Rectal smooth muscle tissue (tissue), 1 donor: ENCODE measurements at regions not wholly inside any gene's neighbourhood (a gene's known extent, or its start where the extent isn't known, plus 50 kb on each side); places are given as distances from the start of the nearest gene placed in this dataset.
"Not testable (repeated sequence)": the region's sequence is repeated elsewhere in the genome, so short reads cannot be mapped to it uniquely, and the experiment has no call there.

Experiments used
- H3K27ac ChIP-seq: one replicate; pipeline ENCODE4 v1.7.0; 2013; ENCODE audit warnings: low read depth, low read length, inconsistent platforms
- H3K27me3 ChIP-seq: one replicate; pipeline ENCODE4 v1.7.0; 2013; ENCODE audit warnings: low read length; ENCODE audit not compliant: control insufficient read depth, insufficient read depth
- H3K36me3 ChIP-seq: one replicate; pipeline ENCODE4 v1.7.0; 2013; ENCODE audit warnings: low read length; ENCODE audit not compliant: control insufficient read depth, insufficient read depth
- H3K4me1 ChIP-seq: one replicate; pipeline ENCODE4 v1.7.0; 2013; ENCODE audit warnings: low read length; ENCODE audit not compliant: control insufficient read depth, insufficient read depth
- H3K4me3 ChIP-seq: one replicate; pipeline ENCODE4 v1.7.0; 2013; ENCODE audit warnings: low read length
- H3K9ac ChIP-seq: one replicate; pipeline ENCODE4 v1.7.0; 2013; ENCODE audit warnings: low read length

DNA sequence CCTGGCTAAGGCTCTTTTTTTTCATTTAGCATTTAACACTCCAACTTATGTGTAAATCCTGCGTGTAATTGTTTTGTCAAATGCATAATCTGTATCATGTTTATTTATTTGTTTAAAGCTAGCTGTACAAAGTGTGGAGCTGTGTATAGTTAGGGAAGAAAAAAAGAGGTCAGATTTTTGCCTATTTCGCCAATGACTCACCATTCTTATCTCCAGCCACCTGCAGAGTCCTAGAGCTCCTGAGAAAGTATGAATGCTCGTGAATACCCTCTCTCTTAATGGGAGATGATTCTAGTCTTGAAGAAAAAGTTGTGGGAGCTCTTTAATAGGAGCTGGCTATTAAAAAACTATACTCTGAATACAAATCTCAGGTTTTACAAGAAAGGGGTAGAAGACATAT lies 778.8 kb upstream of the SLITRK5 start:
- no peaks in the 10 kb centered on the region for H3K27me3 ChIP-seq
- H3K4me3 ChIP-seq, result no peak overlapping the region
- H3K4me1 ChIP-seq, result no peaks in the 10 kb centered on the region
- no peaks in the 10 kb centered on the region for H3K36me3 ChIP-seq
- no peak overlapping the region for H3K9ac ChIP-seq
- H3K27ac ChIP-seq, result no peak overlapping the region

DNA sequence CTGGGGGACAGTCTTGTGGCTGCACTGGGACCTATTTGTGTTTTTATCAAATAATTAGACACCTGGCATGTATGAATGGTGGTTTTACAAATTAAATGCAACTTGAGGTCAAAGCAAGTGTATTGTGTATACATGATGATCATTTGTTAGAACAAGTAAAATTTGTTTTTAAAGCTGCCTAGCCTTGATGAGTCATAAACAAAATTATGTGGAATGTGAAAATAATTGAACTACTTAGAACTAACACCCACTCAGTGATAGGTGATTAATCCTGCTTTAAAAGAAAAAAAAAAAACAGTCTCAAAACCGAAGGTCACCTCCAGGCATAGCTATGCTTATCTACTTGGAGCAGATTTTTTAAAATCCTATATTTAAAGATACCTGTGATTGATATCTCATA lies 770.3 kb upstream of the SLITRK5 start:
- no peaks in the 10 kb centered on the region for H3K27me3 ChIP-seq
- H3K9ac ChIP-seq, result no peak overlapping the region
- H3K4me1 ChIP-seq, result no peaks in the 10 kb centered on the region
- no peak overlapping the region for H3K27ac ChIP-seq
- H3K4me3 ChIP-seq, result no peak overlapping the region
- H3K36me3 ChIP-seq, result no peaks in the 10 kb centered on the region

DNA sequence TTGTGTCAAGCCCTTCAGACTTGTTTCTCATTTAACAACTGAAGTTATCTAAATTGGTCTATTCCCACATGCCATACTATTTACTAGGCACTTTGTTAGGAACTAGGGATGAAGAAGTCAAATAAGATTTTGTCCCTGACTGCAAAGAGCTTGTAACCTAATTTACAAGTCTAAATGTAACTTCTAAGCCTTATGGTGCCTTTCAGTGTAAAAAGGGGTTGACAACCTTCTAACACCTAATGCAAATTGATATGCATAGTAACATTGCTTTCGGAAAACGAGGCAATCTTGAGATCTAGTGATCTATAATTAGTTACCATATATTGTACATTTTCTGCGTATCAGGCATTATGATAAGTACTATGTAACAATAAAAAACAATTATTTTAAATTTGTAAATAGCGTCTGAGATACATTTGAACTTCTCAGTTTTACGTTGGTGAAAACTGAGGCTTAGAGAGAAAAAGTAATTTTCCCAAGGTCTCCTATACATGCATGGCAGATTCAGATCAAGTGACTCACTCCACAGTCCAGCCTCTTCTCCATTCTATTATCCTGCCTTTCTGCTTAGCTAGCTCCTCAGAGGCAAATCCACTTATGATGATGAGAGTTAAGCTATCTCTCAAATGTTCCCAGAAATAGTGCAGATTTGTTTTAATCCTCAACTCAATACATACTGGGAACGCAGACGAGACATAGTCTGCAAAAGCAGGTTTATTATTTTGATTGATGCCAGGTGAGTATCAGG lies 764.9 kb upstream of the SLITRK5 start:
- Histone ChIP-seq H3K27ac (no peak overlapping the region), H3K4me3 (no peak overlapping the region), H3K36me3 (no peaks in the 10 kb centered on the region), H3K4me1 (no peaks in the 10 kb centered on the region), H3K9ac (no peak overlapping the region), H3K27me3 (no peaks in the 10 kb centered on the region)

DNA sequence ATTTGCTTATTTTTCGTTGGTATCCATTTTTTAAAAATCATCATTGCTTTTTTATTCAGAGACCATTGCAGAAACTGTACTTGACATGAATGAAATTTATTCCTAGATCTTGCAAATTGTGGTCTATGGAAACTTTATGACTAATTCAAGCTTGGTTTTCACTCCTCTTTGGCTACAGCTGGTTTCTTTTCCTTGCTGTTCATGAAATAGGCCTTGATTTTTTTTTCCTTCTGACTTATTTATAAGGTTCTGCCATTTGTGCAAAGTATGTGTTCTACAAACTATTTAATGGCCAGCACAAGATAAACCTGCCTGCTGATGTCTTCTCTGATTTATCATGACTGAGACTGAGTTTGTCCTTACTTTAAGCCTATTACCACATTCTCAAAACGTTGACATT lies 764.0 kb upstream of the SLITRK5 start:
- no peak overlapping the region for H3K27ac ChIP-seq
- H3K27me3 ChIP-seq, result no peaks in the 10 kb centered on the region
- no peak overlapping the region for H3K4me3 ChIP-seq
- H3K9ac ChIP-seq, result no peak overlapping the region
- no peaks in the 10 kb centered on the region for H3K4me1 ChIP-seq
- no peaks in the 10 kb centered on the region for H3K36me3 ChIP-seq

DNA sequence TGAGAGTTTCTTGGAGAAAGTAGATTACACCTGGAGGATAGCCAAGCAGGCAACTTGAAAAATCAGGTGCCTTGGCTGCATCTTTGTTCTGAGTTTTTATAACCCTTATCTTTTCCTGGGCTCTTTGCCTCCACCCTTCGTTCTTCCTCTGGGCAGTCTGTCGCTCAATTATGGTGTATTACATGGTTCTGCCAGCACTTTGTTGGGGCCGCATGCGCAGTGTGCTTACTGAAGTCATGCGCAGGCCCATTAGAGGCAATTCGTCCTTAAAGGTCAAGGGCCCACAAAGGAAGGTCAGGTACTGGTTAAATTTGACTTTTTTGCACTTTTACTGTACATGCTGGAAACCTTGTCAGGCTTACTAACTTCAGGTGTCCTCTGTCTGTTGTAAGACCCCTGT lies 761.9 kb upstream of the SLITRK5 start:
- H3K27ac ChIP-seq, result no peak overlapping the region
- no peak overlapping the region for H3K9ac ChIP-seq

DNA sequence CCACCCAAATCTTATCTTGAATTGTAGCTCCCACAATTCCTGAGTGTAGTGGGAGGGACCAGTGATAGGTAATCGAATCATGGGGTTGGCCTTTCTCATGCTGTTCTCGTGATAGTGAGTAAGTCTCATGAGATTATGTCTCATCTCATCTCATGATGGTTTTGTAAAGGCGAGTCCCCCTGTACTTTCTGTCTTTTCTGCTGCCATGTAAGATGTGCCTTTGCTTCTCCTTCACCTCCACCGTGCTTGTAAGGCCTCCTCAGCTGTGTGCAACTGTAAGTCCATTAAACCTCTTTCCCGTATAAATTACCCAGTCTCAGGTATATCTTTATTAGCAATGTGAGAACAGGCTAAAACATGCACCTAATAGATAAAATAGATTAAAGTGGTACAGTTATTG lies 756.4 kb upstream of the SLITRK5 start:
- Histone ChIP-seq H3K27ac (no peak overlapping the region), H3K27me3 (no peaks in the 10 kb centered on the region), H3K4me3 (no peak overlapping the region), H3K36me3 (no peaks in the 10 kb centered on the region), H3K9ac (no peak overlapping the region), H3K4me1 (no peaks in the 10 kb centered on the region)

More for the DNA sequence above, 761.9 kb upstream of the SLITRK5 start:
- Histone ChIP-seq H3K4me1 (no peaks in the 10 kb centered on the region), H3K27me3 (no peaks in the 10 kb centered on the region), H3K36me3 (no peaks in the 10 kb centered on the region), H3K4me3 (no peak overlapping the region)

DNA sequence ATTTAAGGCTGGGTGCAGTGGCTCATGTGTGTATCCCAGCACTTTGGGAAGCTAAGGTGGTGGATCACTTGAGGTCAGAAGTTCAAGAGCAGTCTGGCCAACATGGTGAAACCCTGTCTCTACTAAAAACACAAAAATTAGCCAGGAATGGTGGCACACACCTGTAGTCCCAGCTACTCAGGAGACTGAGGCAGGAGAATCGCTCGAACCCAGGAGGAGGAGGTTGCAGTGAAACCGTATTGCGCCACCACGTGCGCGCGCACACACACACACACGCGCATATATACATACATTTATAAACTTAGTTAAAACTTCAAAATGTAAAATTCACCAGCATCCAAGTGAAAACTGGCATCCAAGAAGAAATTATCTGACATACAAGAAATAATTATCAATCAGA lies 753.7 kb upstream of the SLITRK5 start:
- H3K36me3 ChIP-seq, H3K9ac ChIP-seq, H3K4me1 ChIP-seq, H3K27ac ChIP-seq, H3K4me3 ChIP-seq, H3K27me3 ChIP-seq: not testable (repeated sequence)

DNA sequence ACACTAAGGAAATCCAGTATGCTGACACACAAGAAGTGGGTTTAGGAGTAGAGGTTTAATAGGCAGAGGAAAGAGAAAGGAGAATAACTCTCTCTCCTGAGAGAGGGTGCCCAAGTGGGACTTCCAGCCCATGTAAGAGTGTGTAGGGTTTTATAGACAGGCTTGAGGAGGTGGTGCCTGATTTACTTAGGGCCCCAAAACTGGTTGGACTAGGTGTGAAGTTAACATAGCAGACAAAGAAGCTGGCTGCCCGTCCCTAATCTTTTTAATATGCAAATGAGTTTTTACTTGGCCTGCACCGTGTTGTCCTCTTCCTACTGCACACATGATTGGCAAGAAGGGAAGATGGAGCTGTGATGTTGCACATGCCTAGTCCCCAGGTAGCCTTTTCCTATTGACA lies 752.5 kb upstream of the SLITRK5 start:
- H3K4me3 ChIP-seq, result no peak overlapping the region
- no peaks in the 10 kb centered on the region for H3K27me3 ChIP-seq
- no peak overlapping the region for H3K27ac ChIP-seq
- no peak overlapping the region for H3K9ac ChIP-seq
- H3K4me1 ChIP-seq, result no peaks in the 10 kb centered on the region
- H3K36me3 ChIP-seq, result no peaks in the 10 kb centered on the region

DNA sequence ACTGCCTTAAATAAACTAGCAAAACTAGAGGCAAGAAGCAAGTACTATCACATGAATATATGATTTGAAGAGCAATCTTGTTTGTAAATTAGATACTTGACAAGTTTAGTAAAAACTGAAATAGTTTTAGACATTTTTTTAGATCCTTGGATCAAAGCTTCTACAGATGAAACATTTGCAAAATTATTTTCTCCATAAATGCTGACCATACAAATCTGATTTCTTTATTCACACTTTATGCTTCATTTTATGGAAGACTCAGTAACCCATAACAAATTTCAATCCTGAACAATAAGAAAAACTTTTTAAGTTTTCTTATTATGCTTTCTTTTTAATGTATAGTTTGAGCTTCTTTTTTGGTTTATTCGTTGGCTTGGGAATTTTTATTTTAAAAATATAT lies 750.2 kb upstream of the SLITRK5 start:
- Histone ChIP-seq H3K4me3 (no peak overlapping the region), H3K36me3 (no peaks in the 10 kb centered on the region), H3K27me3 (no peaks in the 10 kb centered on the region), H3K4me1 (no peaks in the 10 kb centered on the region), H3K9ac (no peak overlapping the region), H3K27ac (no peak overlapping the region)

DNA sequence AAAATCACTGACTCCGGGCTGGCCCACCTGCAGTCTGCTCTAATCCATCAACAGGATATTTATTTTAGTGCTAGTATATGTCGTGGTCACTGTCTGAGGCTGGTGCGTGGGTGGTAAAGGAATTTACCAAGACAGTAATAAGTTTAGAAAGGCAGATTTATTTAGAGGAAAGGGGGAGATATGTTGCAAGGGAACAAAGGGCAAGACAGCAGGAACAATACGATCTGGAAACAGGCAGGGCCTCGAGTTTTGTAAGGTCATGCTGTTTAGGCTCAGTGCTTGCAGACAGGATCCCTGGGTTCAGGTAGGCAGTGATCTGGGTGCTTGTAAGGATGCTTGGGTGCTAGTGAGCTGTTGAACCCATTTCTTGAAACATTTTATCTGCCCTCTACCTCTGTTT lies 748.2 kb upstream of the SLITRK5 start:
- Histone ChIP-seq H3K4me1 (no peaks in the 10 kb centered on the region), H3K9ac (no peak overlapping the region), H3K27ac (no peak overlapping the region), H3K36me3 (no peaks in the 10 kb centered on the region), H3K4me3 (no peak overlapping the region), H3K27me3 (no peaks in the 10 kb centered on the region)

DNA sequence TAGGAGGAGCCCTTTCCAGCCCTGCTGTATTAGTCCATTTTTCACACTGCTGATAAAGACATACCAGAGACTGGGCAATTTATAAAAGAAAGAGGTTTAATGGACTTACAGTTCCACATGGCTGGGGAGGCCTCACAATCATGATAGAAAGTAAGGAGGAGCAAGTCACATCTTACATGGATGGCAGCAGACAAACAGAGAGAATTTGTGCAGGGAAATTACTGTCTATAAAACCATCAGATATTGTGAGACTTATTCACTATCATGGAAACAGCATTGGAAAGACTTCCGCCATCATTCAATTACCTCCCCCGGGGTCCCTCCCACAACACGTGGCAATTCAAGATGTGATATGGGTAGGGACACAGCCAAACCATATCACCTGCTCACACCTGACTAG lies 744.3 kb upstream of the SLITRK5 start:
- not testable (repeated sequence) for H3K27me3 ChIP-seq, H3K9ac ChIP-seq, H3K36me3 ChIP-seq, H3K27ac ChIP-seq, H3K4me1 ChIP-seq, H3K4me3 ChIP-seq

DNA sequence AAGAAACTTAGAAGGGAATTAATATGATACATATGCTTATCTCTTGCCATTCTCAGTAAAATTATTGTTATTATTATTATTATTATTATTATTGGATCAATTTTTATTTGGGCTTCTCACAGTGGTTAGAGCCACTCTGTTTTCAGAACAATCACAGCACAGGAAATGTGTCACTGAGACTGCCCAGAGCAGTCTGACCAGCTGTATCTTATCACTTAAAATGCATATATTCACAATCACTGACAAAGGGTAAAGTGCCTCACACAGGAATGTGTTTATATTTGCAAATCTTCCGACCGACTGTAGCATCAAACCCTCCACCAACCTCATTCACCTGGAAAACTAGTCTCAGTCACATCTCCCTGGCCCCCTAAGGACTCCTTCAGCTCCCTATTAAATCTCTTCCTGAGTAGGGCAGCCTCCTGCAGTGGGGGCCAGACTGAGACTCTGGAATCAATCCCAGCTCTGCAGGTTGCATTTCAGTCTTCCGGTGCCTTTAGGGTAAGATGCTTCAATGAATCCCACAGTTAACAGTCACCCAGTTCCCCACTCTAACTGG lies 738.3 kb upstream of the SLITRK5 start:
- H3K36me3 ChIP-seq, result no peaks in the 10 kb centered on the region
- H3K27ac ChIP-seq, result no peak overlapping the region
- H3K4me3 ChIP-seq, result no peak overlapping the region
- no peak overlapping the region for H3K9ac ChIP-seq
- no peaks in the 10 kb centered on the region for H3K27me3 ChIP-seq
- no peaks in the 10 kb centered on the region for H3K4me1 ChIP-seq

DNA sequence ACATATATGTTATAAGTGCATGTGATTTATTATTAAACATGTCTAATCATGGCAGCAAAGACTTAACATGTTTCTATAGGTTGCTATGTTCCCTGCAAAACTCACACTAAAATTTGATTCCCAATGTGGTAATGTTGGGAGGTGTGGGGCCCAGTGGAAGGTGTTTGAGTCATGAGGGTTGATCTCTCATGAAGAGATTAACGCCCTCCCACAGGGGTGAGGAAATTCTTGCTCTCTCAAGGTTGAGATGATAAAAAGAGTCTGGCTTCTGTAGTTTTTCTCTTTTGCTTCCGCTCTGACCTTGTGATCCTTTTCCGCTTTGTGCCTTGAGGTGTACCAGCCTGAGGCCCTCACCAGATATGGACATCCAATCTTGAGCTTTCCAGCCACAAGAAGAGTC lies 737.5 kb upstream of the SLITRK5 start:
- Histone ChIP-seq H3K36me3 (no peaks in the 10 kb centered on the region), H3K9ac (no peak overlapping the region), H3K27ac (no peak overlapping the region), H3K4me1 (no peaks in the 10 kb centered on the region), H3K4me3 (no peak overlapping the region), H3K27me3 (no peaks in the 10 kb centered on the region)
